Panc1 (cell line): ENCODE measurements at regions not wholly inside any gene's neighbourhood (a gene's known extent, or its start where the extent isn't known, plus 50 kb on each side); places are given as distances from the start of the nearest gene placed in this dataset.

ENCODE experiments used
- ATAC-seq: fragments of 200-7000 bp; cut with Tn5 transposase; 2 replicates; pipeline ENCODE4 v1.9.1; 2020; ENCODE audit warnings: mild to moderate bottlenecking, moderate library complexity
- BruUV-seq: library from RNA; stranded (reverse); fragments of 400-500 nt; replicated peaks from 2 replicates; lab custom pipeline; 2021; lab: Mats Ljungman, UMichigan
- CTCF ChIA-PET: fragments of 300-600 bp; sonication (Branson Sonifier 250); formaldehyde crosslinking; loops from one replicate; lab custom pipeline; 2022; ENCODE audit warnings: antibody characterized with exemption; lab: Charles Lee
- POLR2A ChIA-PET: fragments of 300-600 bp; sonication (Branson Sonifier 250); formaldehyde crosslinking; loops from one replicate; lab custom pipeline; 2022; ENCODE audit warnings: antibody characterized with exemption; lab: Charles Lee
- DNase-seq: peaks from one replicate; pipeline ENCODE4 v3.0.0-alpha.2; 2010; ENCODE audit warnings: low read depth, low spot score
- H3K27ac ChIP-seq: 2 replicates; pipeline ENCODE4 v1.5.1; 2011; ENCODE audit warnings: mild to moderate bottlenecking, low read length, inconsistent platforms
- H3K27me3 ChIP-seq: fragments of 200-500 bp; sonication (Bioruptor generic); 2 replicates; pipeline ENCODE4 v1.6.0; 2014; ENCODE audit warnings: low read length, inconsistent platforms; ENCODE audit not compliant: control insufficient read depth, insufficient read depth
- H3K36me3 ChIP-seq: fragments of 200-500 bp; sonication (Bioruptor generic); 2 replicates; pipeline ENCODE4 v1.5.1; 2014; ENCODE audit warnings: inconsistent platforms, mild to moderate bottlenecking, low read length, moderate library complexity; ENCODE audit not compliant: control insufficient read depth, insufficient read depth
- H3K4me1 ChIP-seq: 2 replicates; pipeline ENCODE4 v1.5.1; 2011; ENCODE audit warnings: inconsistent platforms, mild to moderate bottlenecking, low read length, moderate library complexity; ENCODE audit not compliant: control insufficient read depth, insufficient read depth
- H3K4me3 ChIP-seq, 2 experiments: 2 replicates each; pipeline ENCODE4 v1.5.1; 2011 to 2012; ENCODE audit warnings: low read depth in 2 of 2, low read length in 2 of 2, mild to moderate bottlenecking in 2 of 2, inconsistent platforms in 1 of 2, moderate library complexity in 1 of 2
- H3K9me3 ChIP-seq: fragments of 200-500 bp; sonication (Bioruptor generic); 2 replicates; pipeline ENCODE4 v1.5.1; 2014; ENCODE audit warnings: low read depth, mild to moderate bottlenecking, inconsistent platforms, low read length, moderate library complexity; ENCODE audit not compliant: control insufficient read depth, insufficient read depth
- POLR2AphosphoS5 ChIP-seq: IDR thresholded peaks from 2 replicates; pipeline ENCODE4 v1.6.1; 2012; ENCODE audit warnings: mild to moderate bottlenecking, low read depth, low read length, moderate library complexity
- SIN3A ChIP-seq: IDR thresholded peaks from 2 replicates; pipeline ENCODE4 v1.6.1; 2012; ENCODE audit warnings: low read depth, mild to moderate bottlenecking, low read length, moderate library complexity, borderline replicate concordance; ENCODE audit not compliant: insufficient read depth
- TCF7L2 ChIP-seq: IDR thresholded peaks from 2 replicates; pipeline ENCODE4 v1.6.1; 2011; ENCODE audit warnings: mild to moderate bottlenecking, low read depth, low read length, inconsistent platforms
- in situ Hi-C: cut with HindIII; loops from 2 replicates; pipeline ENCODE4 v1.10.0; 2016; ENCODE audit warnings: low sequenced_read_pairs, low pct_unique_long_range_greater_than_20kb
- intact Hi-C: fragments of 100-400 bp; cut with micrococcal nuclease; formaldehyde crosslinking; loops from one replicate; pipeline ENCODE4 v1.10.0; 2022; ENCODE audit not compliant: unreplicated experiment
- TF ChIP-seq, protein P1 (sequence below): fragments of 450-650 bp; IDR thresholded peaks from 2 replicates; pipeline ENCODE4 v1.5.1; 2017; ENCODE audit warnings: mild to moderate bottlenecking
- TF ChIP-seq, protein P2 (sequence below), 2 experiments: IDR thresholded peaks; 2 replicates each; pipeline ENCODE4 v1.6.1; 2011 to 2012; ENCODE audit warnings: low read depth in 2 of 2, control low read depth in 1 of 2, low read length in 1 of 2, mild to moderate bottlenecking in 1 of 2, moderate library complexity in 1 of 2; ENCODE audit not compliant: insufficient read depth in 1 of 2

DNA sequence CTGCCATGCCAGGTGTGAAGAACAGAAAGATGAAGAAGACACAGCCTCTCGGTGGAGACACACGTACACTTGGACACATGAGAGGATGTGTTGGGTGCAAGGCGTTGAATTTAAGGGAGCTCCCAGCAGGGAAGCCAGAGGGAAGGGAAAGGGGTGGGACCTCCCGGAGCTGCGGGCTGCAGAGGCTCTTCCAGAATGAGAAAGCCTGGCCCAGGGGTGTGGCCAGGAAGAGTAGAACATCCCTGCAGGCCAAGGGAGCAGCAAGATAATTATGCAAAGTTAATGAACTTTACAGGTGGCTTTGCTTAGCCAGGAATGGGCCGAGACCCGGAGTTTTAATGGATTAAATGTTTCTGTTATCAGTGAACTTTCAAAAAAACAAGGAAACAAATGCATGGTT is 270.3 kb downstream of the KLF6 start:
- in situ Hi-C loops (no loop called here), intact Hi-C loops (no loop called here)
- Histone ChIP-seq H3K36me3 (no peaks in the 10 kb centered on the region), H3K27me3 (no peaks in the 10 kb centered on the region), H3K9me3 (no peaks in the 10 kb centered on the region), H3K27ac (no peak overlapping the region), H3K4me1 (no peaks in the 10 kb centered on the region), H3K4me3 (no peak overlapping the region)
- no TSS peak for BruUV-seq
- DNase-seq, result no peak
- POLR2A ChIA-PET, result interaction anchor here (0.6 kb wide), 1 partner anchor 262 kb away, joined by 9 read pairs; no protein-coding TSS in a partner anchor
- no peak for ATAC-seq
- CTCF ChIA-PET, result interaction anchor here (0.7 kb wide), 1 partner anchor 36 kb away, joined by 5 read pairs; no protein-coding TSS in a partner anchor
- no peak for TF ChIP-seq TCF7L2
- TF ChIP-seq, protein P1, sequence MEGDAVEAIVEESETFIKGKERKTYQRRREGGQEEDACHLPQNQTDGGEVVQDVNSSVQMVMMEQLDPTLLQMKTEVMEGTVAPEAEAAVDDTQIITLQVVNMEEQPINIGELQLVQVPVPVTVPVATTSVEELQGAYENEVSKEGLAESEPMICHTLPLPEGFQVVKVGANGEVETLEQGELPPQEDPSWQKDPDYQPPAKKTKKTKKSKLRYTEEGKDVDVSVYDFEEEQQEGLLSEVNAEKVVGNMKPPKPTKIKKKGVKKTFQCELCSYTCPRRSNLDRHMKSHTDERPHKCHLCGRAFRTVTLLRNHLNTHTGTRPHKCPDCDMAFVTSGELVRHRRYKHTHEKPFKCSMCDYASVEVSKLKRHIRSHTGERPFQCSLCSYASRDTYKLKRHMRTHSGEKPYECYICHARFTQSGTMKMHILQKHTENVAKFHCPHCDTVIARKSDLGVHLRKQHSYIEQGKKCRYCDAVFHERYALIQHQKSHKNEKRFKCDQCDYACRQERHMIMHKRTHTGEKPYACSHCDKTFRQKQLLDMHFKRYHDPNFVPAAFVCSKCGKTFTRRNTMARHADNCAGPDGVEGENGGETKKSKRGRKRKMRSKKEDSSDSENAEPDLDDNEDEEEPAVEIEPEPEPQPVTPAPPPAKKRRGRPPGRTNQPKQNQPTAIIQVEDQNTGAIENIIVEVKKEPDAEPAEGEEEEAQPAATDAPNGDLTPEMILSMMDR, result no peak
- TF ChIP-seq, protein P2, sequence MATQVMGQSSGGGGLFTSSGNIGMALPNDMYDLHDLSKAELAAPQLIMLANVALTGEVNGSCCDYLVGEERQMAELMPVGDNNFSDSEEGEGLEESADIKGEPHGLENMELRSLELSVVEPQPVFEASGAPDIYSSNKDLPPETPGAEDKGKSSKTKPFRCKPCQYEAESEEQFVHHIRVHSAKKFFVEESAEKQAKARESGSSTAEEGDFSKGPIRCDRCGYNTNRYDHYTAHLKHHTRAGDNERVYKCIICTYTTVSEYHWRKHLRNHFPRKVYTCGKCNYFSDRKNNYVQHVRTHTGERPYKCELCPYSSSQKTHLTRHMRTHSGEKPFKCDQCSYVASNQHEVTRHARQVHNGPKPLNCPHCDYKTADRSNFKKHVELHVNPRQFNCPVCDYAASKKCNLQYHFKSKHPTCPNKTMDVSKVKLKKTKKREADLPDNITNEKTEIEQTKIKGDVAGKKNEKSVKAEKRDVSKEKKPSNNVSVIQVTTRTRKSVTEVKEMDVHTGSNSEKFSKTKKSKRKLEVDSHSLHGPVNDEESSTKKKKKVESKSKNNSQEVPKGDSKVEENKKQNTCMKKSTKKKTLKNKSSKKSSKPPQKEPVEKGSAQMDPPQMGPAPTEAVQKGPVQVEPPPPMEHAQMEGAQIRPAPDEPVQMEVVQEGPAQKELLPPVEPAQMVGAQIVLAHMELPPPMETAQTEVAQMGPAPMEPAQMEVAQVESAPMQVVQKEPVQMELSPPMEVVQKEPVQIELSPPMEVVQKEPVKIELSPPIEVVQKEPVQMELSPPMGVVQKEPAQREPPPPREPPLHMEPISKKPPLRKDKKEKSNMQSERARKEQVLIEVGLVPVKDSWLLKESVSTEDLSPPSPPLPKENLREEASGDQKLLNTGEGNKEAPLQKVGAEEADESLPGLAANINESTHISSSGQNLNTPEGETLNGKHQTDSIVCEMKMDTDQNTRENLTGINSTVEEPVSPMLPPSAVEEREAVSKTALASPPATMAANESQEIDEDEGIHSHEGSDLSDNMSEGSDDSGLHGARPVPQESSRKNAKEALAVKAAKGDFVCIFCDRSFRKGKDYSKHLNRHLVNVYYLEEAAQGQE (IDR thresholded peaks at IDR 0.05; ENCODE audit: insufficient read depth in 1 of 2, low read depth in 2 of 2, low read length in 1 of 2), result no peak
- no peak for TF ChIP-seq SIN3A
- TF ChIP-seq POLR2AphosphoS5, result no peak

DNA sequence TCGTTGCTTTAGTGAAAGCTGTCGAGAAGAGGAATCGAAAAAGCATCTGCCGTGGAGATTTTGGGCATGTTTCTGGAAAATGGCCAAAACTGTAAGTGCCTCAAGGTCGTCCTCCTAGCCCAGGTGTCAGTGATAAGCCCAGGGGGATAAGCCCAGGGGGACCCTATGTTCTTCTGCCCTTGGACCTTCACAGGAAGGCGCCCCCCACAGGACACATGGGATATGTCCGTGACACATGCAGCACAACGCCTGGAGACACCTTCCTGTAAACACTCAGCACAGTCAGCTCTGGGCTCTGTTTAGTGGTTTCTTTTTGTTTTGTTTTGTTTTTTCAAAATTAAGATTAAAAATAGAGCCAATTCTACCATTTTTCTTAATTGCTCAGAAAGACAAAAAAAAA is 272.7 kb downstream of the KLF6 start:
- no peak overlapping the region for H3K27ac ChIP-seq
- in situ Hi-C loops, result no loop called here
- no peak overlapping the region for H3K4me3 ChIP-seq
- H3K27me3 ChIP-seq, result no peaks in the 10 kb centered on the region
- ATAC-seq (no peak), DNase-seq (no peak)
- TF ChIP-seq POLR2AphosphoS5, result no peak
- no peak for TF ChIP-seq SIN3A
- TF ChIP-seq, protein P1, result peak; percentile 33
- intact Hi-C loops, result no loop called here
- H3K36me3 ChIP-seq, result no peaks in the 10 kb centered on the region
- ChIA-PET POLR2A (interaction anchor here (0.6 kb wide), 1 partner anchor 173 kb away, joined by 3 read pairs; no protein-coding TSS in a partner anchor), CTCF (interaction anchor here (0.6 to 0.7 kb wide), 2 partner anchors 70 to 432 kb away, joined by 4 to 6 read pairs; no protein-coding TSS in a partner anchor)
- no peaks in the 10 kb centered on the region for H3K9me3 ChIP-seq
- H3K4me1 ChIP-seq, result no peaks in the 10 kb centered on the region
- BruUV-seq, result no TSS peak
